DMS114 treated with DMSO at 0.1 percent for 48 hours (cell line): ENCODE measurements at regions not wholly inside any gene's neighbourhood (a gene's known extent, or its start where the extent isn't known, plus 50 kb on each side); places are given as distances from the start of the nearest gene placed in this dataset.
"Not testable (repeated sequence)": the region's sequence is repeated elsewhere in the genome, so short reads cannot be mapped to it uniquely, and the experiment has no call there.

Experiments used
- DNase-seq: peaks from one replicate; lab custom pipeline; 2025; ENCODE audit not compliant: unreplicated experiment; lab: John Stamatoyannopoulos, UW

GRCh38 chr7:66571568-66571967, 57.1 kb upstream of the KCTD7 start:
- DNase-seq = no peak

GRCh38 chr7:66573782-66574495, 54.7 kb upstream of the KCTD7 start:
- DNase-seq = not testable (repeated sequence)

GRCh38 chr7:66574768-66575167, 53.9 kb upstream of the KCTD7 start:
- DNase-seq = not testable (repeated sequence)

GRCh38 chr7:66575398-66575797, 53.3 kb upstream of the KCTD7 start:
- no peak for DNase-seq

DNA sequence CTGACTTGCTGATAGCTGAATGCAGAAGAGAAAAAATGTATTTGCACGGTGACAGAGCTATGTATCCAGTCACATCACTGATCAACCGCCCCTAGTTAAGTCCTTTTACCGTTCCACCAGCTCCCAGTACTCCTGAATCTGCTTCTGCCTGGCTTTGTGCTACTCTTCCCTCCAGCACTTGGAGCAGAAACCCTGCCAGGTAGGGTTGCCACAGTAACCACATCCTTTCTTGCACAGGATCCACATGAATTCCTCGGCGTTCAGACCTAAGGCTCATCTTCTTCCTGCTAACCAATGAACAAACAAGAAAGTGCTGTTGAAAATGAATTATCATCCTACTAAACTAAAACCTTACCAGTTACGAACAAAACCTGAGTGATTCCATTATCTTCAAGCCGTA, 52.0 kb upstream of the KCTD7 start:
- no peak for DNase-seq
